AG08395 (cell line): ENCODE measurements at regions not wholly inside any gene's neighbourhood (a gene's known extent, or its start where the extent isn't known, plus 50 kb on each side); places are given as distances from the start of the nearest gene placed in this dataset.

Experiments
- DNase-seq: peaks from one replicate; pipeline ENCODE4 v3.0.0; 2012; ENCODE audit warnings: mixed read lengths, low spot score

GRCh38 chr1:112264010-112264409, 132.0 kb upstream of the CTTNBP2NL start:
- no peak for DNase-seq

GRCh38 chr1:112264553-112264952, 131.5 kb upstream of the CTTNBP2NL start:
- DNase-seq, result no peak

DNA sequence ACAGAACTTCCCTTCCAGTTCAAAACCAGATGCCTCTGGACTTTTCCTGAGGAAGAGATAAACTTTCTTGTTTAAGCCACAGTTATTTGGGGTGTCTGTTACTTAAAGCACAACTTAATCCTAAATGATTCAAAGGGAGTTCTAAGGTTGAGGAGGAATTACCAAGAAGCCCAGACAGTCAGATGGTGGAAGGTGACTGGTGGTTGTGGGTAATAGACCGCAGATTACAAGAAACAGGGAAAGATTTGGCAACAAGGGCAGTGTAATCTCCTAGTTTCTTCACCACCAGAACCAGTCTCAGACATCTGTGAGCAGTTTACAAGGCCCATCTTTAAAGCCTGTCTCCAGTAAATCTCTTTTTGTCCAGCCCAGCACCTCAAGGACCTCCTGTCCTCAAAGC, 130.1 kb upstream of the CTTNBP2NL start:
- no peak for DNase-seq

DNA sequence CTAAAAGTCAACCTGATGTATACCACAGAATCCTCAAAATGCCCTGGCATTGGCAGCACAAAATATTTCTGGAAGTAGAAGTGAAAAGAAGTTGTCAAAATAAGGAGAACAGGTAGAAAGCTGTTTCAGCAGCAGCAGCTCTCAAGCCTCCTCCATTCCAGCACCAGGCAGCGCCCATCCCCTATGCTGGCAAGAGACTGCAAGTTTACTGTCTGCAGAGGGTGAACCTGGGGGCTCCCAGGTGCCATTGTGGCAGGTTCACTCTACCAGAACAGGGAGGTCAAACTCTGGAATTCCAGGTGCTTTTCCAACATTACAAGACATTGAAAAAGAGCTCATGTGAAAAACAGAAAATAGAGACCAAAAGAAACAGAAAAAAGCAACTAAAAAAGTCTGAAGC, 128.8 kb upstream of the CTTNBP2NL start:
- no peak for DNase-seq

DNA sequence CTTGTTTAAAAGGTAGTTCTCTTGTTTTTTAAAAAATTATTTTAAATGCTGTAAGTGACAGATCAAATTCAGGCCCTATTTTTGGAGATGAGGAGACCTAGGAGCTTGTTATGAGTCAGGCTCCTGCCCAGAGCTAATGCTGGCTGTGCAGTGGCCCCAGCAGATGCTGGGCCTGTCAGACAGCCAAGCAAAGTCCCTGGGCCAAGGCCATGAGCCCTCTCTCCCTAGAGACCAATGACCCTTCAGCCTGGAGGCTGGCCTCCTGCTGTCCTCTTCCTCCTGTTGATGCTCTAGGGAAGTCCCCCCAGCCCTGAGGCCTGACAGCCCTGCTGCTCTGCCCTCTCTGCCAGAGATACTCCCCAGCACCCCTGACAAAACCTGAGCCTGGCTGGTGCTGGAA, 128.1 kb upstream of the CTTNBP2NL start:
- no peak for DNase-seq

DNA sequence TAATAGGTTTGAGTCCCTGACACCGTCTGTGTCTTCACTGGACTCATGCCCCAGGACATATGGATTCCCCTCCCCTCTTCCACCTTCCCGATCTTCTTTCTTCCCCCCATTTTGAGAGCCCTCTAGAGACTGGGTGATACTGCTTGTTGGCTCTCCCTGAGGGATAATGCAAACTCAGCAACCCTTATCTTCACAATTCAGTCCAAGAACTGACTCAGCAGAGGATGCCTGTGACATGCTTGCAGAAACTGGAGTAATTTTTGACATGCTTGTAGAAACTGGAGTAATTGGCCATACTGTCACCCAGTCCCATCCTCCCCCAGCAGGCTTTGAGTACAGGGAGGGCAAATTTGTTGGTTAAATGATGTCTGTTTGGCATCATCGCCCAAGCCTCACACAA, 127.6 kb upstream of the CTTNBP2NL start:
- no peak for DNase-seq

DNA sequence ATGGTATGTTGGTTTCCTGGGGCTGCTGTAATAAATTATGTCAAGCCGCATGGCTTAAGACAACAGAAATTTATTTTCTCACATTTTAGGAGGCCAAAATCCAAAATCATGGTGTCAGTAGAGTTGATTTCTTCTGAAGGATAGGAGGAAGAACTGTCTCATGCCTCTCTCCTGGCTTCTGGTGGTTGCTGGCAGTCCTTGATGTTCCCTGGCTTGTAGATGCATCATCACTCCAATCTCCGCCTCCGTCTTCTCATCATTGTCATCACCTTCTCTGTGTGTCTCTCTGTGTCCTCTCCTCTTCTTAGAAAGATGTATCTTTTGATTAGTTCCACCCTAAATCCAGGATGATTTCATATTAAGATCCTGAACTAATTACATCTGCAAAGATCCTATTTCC, 124.7 kb upstream of the CTTNBP2NL start:
- DNase-seq, result no peak

GRCh38 chr1:112272101-112272772, 123.8 kb upstream of the CTTNBP2NL start:
- no peak for DNase-seq

DNA sequence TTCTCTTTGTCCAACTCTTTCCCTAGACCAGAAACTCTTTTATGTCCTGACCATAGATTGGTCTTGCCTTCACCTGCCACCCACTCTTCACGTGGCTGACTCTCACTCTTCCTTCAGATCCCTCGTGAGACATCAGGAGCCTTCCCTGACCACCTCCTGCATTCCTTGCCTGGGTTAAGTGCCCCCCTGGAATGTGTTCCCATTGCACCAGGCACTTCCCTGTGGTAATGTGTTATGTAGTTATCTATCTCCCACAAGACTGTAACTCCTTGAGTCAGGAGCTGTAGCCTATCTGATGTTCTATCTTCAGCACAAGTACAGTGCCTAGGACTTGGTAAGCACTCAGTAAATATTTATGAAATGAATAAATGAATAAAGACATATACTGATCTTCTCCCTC, 111.2 kb upstream of the CTTNBP2NL start:
- DNase-seq, result no peak

GRCh38 chr1:112285316-112285715, 110.7 kb upstream of the CTTNBP2NL start:
- no peak for DNase-seq

DNA sequence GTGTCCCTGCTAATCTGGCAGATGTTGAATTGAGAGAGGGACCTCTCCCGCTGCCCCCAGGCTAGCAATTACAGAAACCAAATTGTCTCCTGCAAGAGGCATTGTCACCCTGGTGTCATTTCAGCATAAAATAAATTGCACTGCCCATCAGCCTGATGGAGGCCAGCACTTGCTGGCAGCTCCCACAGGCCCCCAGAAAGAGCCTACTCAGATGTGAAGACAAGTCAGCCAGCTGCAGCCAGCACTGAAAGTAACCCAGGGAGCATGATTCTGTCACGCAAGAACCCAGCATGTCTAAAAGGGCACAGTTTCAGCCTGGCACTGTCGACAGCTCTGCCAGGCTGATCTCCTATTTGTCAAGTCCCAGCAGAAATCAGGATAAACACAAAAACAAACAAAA, 110.3 kb upstream of the CTTNBP2NL start:
- no peak for DNase-seq

DNA sequence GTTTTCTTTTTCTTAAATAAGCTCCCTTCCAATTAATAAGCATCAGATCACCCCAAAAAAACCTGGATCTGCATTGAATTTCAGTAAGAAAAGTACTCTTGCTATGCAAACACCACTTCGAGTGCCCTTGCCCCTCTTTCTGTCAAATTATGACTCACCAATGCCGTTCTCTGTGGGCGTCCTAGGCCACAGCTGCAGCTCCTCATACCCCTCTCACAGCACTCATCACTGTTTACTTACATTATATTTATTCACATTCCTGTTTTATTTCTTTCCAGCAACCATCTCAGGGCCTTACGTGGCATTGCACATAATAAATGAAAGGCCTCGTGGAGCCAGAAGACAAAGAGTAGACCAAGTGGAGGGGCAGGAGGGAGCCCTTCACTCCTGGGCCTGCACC, 99.1 kb upstream of the CTTNBP2NL start:
- DNase-seq, result no peak

DNA sequence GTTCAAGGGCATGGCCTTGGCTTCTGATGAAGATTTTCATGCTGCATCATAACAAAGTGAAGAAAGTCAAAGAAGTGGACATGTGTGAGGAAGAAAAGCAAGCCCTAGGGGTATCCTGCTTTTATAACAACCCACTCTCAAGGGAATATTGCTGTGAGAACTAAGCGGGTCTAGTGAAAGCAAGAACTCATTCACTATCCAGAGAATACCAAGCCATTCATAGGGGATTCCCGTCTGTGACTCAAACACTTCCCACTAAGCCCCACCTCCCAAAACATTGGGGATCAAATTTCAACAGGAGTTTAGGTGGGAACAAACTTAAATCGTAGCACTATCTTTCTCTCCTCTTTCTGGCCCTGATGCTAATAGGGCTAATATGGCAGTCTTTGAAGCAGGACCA, 98.5 kb upstream of the CTTNBP2NL start:
- no peak for DNase-seq

DNA sequence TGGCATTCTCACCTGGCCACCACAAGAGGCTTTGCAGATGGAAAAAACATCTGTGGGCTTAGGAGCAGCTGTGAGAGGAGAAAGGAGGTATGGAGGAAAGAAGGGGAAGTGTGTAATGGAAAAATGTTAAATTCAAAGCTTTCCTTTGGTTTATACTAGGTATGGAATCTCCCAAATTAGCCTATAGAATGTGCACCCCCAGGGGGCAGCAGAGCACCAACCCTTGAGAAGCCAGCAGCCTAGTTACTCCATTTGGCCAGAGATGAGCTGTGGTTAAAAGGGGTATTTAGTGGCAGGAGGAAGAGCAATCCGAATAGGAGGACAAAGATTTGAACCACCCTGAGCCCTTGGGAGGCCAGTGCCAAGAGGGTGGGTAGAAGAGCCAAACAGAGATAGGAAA, 97.5 kb upstream of the CTTNBP2NL start:
- DNase-seq, result peak; percentile 65

- no peak for DNase-seq
Measured at GRCh38 chr1:112304126-112304525, 91.9 kb upstream of the CTTNBP2NL start.

- no peak for DNase-seq
Measured at GRCh38 chr1:112304612-112305011, 91.4 kb upstream of the CTTNBP2NL start.

GRCh38 chr1:112307930-112308591, 88.0 kb upstream of the CTTNBP2NL start:
- DNase-seq, result no peak

GRCh38 chr1:112308716-112309115, 87.3 kb upstream of the CTTNBP2NL start:
- DNase-seq, result no peak

- no peak for DNase-seq
Measured at GRCh38 chr1:112309499-112309898, 86.5 kb upstream of the CTTNBP2NL start.

DNA sequence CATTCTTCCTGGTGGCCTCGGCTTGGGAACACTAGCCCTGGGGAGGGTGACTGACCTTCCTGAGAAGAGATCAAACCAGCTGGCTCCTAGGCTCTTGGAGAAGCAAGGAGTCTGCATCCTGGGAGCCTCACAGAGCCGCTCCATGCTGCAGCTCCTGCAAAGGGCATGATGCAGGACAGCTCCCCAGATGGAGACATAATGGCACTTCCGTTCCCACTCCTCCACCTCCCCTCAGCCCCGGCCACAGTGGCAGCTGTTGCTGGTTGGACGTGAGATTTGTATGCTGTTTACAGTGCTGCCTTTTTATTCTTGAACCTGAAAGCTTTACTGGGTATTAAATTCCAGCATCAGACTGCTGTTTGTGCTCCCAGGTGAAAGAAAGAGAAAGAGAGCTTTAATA, 83.7 kb upstream of the CTTNBP2NL start:
- DNase-seq, result no peak

GRCh38 chr1:112312879-112313278, 83.1 kb upstream of the CTTNBP2NL start:
- DNase-seq, result no peak

DNA sequence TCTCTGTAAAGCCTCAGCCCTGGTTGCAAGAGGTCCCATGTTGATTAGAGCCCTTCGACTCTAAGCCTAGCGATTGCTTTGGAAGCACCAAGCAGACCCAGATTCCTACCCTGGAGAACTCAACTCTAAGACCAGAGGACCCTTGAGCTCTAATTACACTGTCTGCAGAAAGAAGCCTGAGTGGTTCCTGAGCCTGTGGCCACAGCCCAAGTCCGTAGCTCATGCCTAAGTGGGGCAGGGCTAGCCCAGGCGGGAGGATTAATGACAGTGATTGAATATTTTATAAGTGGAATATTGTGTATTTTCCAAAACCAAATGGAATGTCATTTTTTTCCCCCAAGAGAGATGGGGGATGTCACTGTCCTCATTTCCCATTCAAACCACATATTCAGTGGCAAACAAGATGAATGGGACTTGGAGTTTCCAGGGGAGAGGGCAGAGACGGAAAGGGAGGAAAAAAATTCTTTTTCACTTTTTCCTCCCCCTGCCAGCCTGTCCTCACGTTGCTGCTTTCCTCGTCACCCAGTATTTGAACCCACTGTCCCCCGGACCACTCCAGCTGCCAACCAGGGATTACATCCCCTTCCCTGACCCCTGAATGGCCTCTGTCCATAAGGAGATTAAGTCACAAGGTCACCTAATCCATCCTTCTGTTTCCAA, 79.6 kb upstream of the CTTNBP2NL start:
- no peak for DNase-seq

GRCh38 chr1:112317140-112317539, 78.9 kb upstream of the CTTNBP2NL start:
- no peak for DNase-seq
